SK-N-SH (cell line): ENCODE measurements at regions not wholly inside any gene's neighbourhood (a gene's known extent, or its start where the extent isn't known, plus 50 kb on each side); places are given as distances from the start of the nearest gene placed in this dataset.

Source experiments
- ELF1 ChIP-seq: IDR thresholded peaks from 2 replicates; pipeline ENCODE4 v1.4.0; 2012
- EP300 ChIP-seq, 2 experiments: IDR thresholded peaks; 2 replicates each; pipeline versions ENCODE4 v1.4.0 to v1.6.1; 2012; ENCODE audit warnings: borderline replicate concordance in 1 of 2, low read depth in 1 of 2, low read length in 1 of 2
- FOSL2 ChIP-seq: IDR thresholded peaks from 2 replicates; pipeline ENCODE4 v1.4.0; 2012; ENCODE audit warnings: low read depth, mild to moderate bottlenecking, moderate library complexity, borderline replicate concordance
- FOXJ3 ChIP-seq: sonication (generic); formaldehyde crosslinking; IDR thresholded peaks from 2 replicates; pipeline ENCODE4 v1.5.1; 2020; ENCODE audit warnings: mild to moderate bottlenecking, missing genetic modification reagents
- FOXM1 ChIP-seq: IDR thresholded peaks from 2 replicates; pipeline ENCODE4 v1.4.0; 2012; ENCODE audit warnings: low read depth, mild to moderate bottlenecking
- GABPA ChIP-seq: IDR thresholded peaks from 2 replicates; pipeline ENCODE4 v1.4.0; 2012; ENCODE audit warnings: low read depth, mild to moderate bottlenecking
- GATA2 ChIP-seq: sonication (generic); formaldehyde crosslinking; IDR thresholded peaks from 2 replicates; pipeline ENCODE4 v1.5.0; 2020; ENCODE audit warnings: mild to moderate bottlenecking, missing genetic modification reagents
- JUND ChIP-seq: IDR thresholded peaks from 2 replicates; pipeline ENCODE4 v1.4.0; 2012
- MEF2A ChIP-seq: IDR thresholded peaks from 2 replicates; pipeline ENCODE4 v1.4.0; 2012; ENCODE audit warnings: low read depth, borderline replicate concordance
- MXI1 ChIP-seq: IDR thresholded peaks from 2 replicates; pipeline ENCODE4 v1.6.1; 2012; ENCODE audit warnings: mild to moderate bottlenecking, low read depth, low read length, improper control_type of control experiment
- NFIC ChIP-seq: IDR thresholded peaks from 2 replicates; pipeline ENCODE4 v1.4.0; 2012; ENCODE audit warnings: borderline replicate concordance
- NRF1 ChIP-seq: IDR thresholded peaks from 2 replicates; pipeline ENCODE4 v1.6.1; 2012; ENCODE audit warnings: low read depth, mild to moderate bottlenecking, low read length
- RAD21 ChIP-seq: IDR thresholded peaks from 2 replicates; pipeline ENCODE4 v1.6.1; 2012; ENCODE audit warnings: mild to moderate bottlenecking, low read length
- RCOR1 ChIP-seq: fragments of 150-350 bp; IDR thresholded peaks from 2 replicates; pipeline ENCODE4 v1.6.1; 2017; ENCODE audit warnings: antibody characterized with exemption, low read length
- RFX5 ChIP-seq: IDR thresholded peaks from 2 replicates; pipeline ENCODE4 v1.6.1; 2012; ENCODE audit warnings: mild to moderate bottlenecking, improper control_type of control experiment, low read length
- RXRA ChIP-seq: IDR thresholded peaks from 2 replicates; pipeline ENCODE4 v1.4.0; 2012; ENCODE audit warnings: low read depth, mild to moderate bottlenecking, borderline replicate concordance
- SIN3A ChIP-seq: IDR thresholded peaks from 2 replicates; pipeline ENCODE4 v1.6.1; 2012; ENCODE audit warnings: low read depth, mild to moderate bottlenecking, low read length, moderate library complexity, borderline replicate concordance
- SMC3 ChIP-seq: IDR thresholded peaks from 2 replicates; pipeline ENCODE4 v1.6.1; 2012; ENCODE audit warnings: low read depth, low read length, improper control_type of control experiment
- TAF1 ChIP-seq: IDR thresholded peaks from 2 replicates; pipeline ENCODE4 v1.6.1; 2012; ENCODE audit warnings: low read depth, mild to moderate bottlenecking, low read length, moderate library complexity, borderline replicate concordance
- TCF12 ChIP-seq: IDR thresholded peaks from 2 replicates; pipeline ENCODE4 v1.4.0; 2012
- TEAD4 ChIP-seq: IDR thresholded peaks from 2 replicates; pipeline ENCODE4 v1.4.0; 2012; ENCODE audit warnings: mild to moderate bottlenecking, borderline replicate concordance; ENCODE audit not compliant: insufficient read depth
- YY1 ChIP-seq: IDR thresholded peaks from 2 replicates; pipeline ENCODE4 v1.4.0; 2012; ENCODE audit warnings: low read depth, mild to moderate bottlenecking
- TF ChIP-seq, protein P1 (sequence below): IDR thresholded peaks from 2 replicates; pipeline ENCODE4 v1.4.0; 2012; ENCODE audit warnings: low read depth, borderline replicate concordance
- TF ChIP-seq, protein P2 (sequence below): fragments of 150-350 bp; IDR thresholded peaks from 2 replicates; pipeline ENCODE4 v1.6.1; 2016; ENCODE audit warnings: mild to moderate bottlenecking, low read depth, low read length
- TF ChIP-seq, protein P3 (sequence below): IDR thresholded peaks from 2 replicates; pipeline ENCODE4 v1.4.0; 2012; ENCODE audit warnings: low read depth
- TF ChIP-seq, protein P4 (sequence below): IDR thresholded peaks from 2 replicates; pipeline ENCODE4 v1.6.1; 2012; ENCODE audit warnings: mild to moderate bottlenecking, low read depth, low read length, moderate library complexity
- TF ChIP-seq, protein P5 (sequence below): fragments of 150-350 bp; IDR thresholded peaks from 2 replicates; pipeline ENCODE4 v1.6.1; 2017; ENCODE audit warnings: antibody characterized with exemption, low read length, low read depth, borderline replicate concordance

DNA sequence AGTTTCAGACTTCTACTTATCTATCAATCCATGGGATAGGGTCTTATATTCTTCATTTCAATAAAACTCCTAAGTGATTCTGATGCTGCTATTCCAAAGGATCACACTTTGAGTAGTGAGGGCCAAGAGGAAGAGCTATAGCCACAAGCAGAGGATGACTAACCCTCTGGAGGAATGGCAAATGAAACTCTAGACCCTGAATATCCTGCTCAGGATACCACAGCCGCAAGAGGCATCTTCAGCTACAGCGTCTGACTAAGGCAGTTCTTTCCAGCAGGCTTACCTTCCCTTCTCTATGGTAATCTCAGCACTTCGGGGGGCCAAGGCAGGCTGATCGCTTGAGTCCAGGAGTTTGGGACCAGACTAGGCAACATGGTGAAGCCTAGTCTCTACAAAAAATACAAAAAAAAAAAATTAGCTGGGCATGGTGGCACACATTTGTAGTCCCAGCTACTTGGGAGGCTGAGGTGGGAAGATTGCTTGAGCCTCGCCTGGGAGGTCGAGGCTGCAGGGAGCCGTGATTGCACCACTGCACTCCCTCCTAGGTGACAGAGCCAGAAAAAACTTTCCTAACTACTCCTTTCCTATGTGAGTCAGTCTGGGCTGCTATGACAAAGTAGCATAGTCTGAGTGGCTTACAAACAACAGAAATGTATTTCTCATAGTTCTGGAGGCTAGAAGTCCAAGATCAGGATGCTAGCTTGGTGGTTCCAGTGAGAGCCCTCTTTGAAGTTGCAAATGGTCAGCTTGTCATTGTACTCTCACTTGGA lies 371.9 kb downstream of the IRS1 start (continued):
- TF ChIP-seq, protein P1, sequence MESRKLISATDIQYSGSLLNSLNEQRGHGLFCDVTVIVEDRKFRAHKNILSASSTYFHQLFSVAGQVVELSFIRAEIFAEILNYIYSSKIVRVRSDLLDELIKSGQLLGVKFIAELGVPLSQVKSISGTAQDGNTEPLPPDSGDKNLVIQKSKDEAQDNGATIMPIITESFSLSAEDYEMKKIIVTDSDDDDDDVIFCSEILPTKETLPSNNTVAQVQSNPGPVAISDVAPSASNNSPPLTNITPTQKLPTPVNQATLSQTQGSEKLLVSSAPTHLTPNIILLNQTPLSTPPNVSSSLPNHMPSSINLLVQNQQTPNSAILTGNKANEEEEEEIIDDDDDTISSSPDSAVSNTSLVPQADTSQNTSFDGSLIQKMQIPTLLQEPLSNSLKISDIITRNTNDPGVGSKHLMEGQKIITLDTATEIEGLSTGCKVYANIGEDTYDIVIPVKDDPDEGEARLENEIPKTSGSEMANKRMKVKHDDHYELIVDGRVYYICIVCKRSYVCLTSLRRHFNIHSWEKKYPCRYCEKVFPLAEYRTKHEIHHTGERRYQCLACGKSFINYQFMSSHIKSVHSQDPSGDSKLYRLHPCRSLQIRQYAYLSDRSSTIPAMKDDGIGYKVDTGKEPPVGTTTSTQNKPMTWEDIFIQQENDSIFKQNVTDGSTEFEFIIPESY: no peak; the same call in 1 of the 2 replicates
- TF ChIP-seq GATA2 (CRISPR knock-in tag) (no peak), TAF1 (peak; percentile 42; the same call in 1 of the 2 replicates), EP300 (IDR thresholded peaks at IDR 0.05; ENCODE audit: borderline replicate concordance in 1 of 2, low read depth in 1 of 2, low read length in 1 of 2) (peak in 1 of 2 experiments; percentile 75; a peak in 1 of 4 replicates), JUND (peak; percentile 63), NFIC (peak; percentile 45), FOSL2 (peak; percentile 79), RXRA (peak; percentile 27; the same call in 1 of the 2 replicates), YY1 (no peak), SIN3A (no peak), FOXJ3 (CRISPR knock-in tag) (no peak), RCOR1 (no peak), MXI1 (no peak), RAD21 (no peak), NRF1 (no peak), TEAD4 (peak; percentile 68; the same call in 1 of the 2 replicates), TCF12 (peak; percentile 43), ELF1 (no peak), GABPA (no peak), FOXM1 (no peak), SMC3 (no peak), RFX5 (no peak), MEF2A (no peak)
- TF ChIP-seq, protein P2, sequence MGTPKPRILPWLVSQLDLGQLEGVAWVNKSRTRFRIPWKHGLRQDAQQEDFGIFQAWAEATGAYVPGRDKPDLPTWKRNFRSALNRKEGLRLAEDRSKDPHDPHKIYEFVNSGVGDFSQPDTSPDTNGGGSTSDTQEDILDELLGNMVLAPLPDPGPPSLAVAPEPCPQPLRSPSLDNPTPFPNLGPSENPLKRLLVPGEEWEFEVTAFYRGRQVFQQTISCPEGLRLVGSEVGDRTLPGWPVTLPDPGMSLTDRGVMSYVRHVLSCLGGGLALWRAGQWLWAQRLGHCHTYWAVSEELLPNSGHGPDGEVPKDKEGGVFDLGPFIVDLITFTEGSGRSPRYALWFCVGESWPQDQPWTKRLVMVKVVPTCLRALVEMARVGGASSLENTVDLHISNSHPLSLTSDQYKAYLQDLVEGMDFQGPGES: no peak
- TF ChIP-seq, protein P3, sequence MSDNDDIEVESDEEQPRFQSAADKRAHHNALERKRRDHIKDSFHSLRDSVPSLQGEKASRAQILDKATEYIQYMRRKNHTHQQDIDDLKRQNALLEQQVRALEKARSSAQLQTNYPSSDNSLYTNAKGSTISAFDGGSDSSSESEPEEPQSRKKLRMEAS: no peak
- TF ChIP-seq, protein P4, sequence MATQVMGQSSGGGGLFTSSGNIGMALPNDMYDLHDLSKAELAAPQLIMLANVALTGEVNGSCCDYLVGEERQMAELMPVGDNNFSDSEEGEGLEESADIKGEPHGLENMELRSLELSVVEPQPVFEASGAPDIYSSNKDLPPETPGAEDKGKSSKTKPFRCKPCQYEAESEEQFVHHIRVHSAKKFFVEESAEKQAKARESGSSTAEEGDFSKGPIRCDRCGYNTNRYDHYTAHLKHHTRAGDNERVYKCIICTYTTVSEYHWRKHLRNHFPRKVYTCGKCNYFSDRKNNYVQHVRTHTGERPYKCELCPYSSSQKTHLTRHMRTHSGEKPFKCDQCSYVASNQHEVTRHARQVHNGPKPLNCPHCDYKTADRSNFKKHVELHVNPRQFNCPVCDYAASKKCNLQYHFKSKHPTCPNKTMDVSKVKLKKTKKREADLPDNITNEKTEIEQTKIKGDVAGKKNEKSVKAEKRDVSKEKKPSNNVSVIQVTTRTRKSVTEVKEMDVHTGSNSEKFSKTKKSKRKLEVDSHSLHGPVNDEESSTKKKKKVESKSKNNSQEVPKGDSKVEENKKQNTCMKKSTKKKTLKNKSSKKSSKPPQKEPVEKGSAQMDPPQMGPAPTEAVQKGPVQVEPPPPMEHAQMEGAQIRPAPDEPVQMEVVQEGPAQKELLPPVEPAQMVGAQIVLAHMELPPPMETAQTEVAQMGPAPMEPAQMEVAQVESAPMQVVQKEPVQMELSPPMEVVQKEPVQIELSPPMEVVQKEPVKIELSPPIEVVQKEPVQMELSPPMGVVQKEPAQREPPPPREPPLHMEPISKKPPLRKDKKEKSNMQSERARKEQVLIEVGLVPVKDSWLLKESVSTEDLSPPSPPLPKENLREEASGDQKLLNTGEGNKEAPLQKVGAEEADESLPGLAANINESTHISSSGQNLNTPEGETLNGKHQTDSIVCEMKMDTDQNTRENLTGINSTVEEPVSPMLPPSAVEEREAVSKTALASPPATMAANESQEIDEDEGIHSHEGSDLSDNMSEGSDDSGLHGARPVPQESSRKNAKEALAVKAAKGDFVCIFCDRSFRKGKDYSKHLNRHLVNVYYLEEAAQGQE: 0 out of 2 replicates have a peak, but pooled peaks have one; percentile 6
- TF ChIP-seq, protein P5, sequence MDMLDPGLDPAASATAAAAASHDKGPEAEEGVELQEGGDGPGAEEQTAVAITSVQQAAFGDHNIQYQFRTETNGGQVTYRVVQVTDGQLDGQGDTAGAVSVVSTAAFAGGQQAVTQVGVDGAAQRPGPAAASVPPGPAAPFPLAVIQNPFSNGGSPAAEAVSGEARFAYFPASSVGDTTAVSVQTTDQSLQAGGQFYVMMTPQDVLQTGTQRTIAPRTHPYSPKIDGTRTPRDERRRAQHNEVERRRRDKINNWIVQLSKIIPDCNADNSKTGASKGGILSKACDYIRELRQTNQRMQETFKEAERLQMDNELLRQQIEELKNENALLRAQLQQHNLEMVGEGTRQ: no peak
